ENCODE measurements at regions not wholly inside any gene's neighbourhood (a gene's known extent, or its start where the extent isn't known, plus 50 kb on each side); places are given as distances from the start of the nearest gene placed in this dataset.

GRCh38 chr6:92315312-92315711 lies 1104.0 kb downstream of the EPHA7 start:
- Histone ChIP-seq H4K20me1 (ENCODE audit: insufficient read depth) (no peaks in the 10 kb centered on the region), H3K27me3 (ENCODE audit: insufficient read depth, low read depth, low read length) (no peaks in the 10 kb centered on the region), H3K9me3 (ENCODE audit: low read length) (no peaks in the 10 kb centered on the region), H3K79me2 (replicated peaks; ENCODE audit: insufficient read depth, low read length) (no peaks in the 10 kb centered on the region), H3K36me3 (ENCODE audit: insufficient read depth, low read length) (no peaks in the 10 kb centered on the region), H3K9me2 (ENCODE audit: insufficient read depth, low read length) (no peaks in the 10 kb centered on the region), H3F3A (ENCODE audit: insufficient read depth, low read length, poor library complexity, severe bottlenecking) (no peaks in the 10 kb centered on the region), H3K4me2 (ENCODE audit: low read length) (no peak overlapping the region), H2AFZ (ENCODE audit: low read depth, low read length) (no peak overlapping the region), H3K27ac (ENCODE audit: low read length) (no peak overlapping the region), H3K4me3 (ENCODE audit: low read length) (no peak overlapping the region), H3K9ac (ENCODE audit: low read length) (no peak overlapping the region)
- TF ChIP-seq RAD21 (conservative IDR thresholded peaks at IDR 0.05) (no peak), REST (IDR thresholded peaks at IDR 0.05; ENCODE audit: borderline replicate concordance) (no peak), POLR2AphosphoS5 (IDR thresholded peaks at IDR 0.05) (no peak), MXI1 (conservative IDR thresholded peaks at IDR 0.05; ENCODE audit: poor library complexity, severe bottlenecking) (no peak), EP300 (conservative IDR thresholded peaks at IDR 0.05; ENCODE audit: poor library complexity, severe bottlenecking) (no peak), TAF1 (IDR thresholded peaks at IDR 0.05; ENCODE audit: low read depth) (no peak), EZH2 (IDR thresholded peaks at IDR 0.05; ENCODE audit: borderline replicate concordance, insufficient read depth, low read length, poor library complexity, severe bottlenecking) (no peak), SMC3 (conservative IDR thresholded peaks at IDR 0.05; ENCODE audit: poor library complexity) (no peak)
- TF ChIP-seq, protein P1, sequence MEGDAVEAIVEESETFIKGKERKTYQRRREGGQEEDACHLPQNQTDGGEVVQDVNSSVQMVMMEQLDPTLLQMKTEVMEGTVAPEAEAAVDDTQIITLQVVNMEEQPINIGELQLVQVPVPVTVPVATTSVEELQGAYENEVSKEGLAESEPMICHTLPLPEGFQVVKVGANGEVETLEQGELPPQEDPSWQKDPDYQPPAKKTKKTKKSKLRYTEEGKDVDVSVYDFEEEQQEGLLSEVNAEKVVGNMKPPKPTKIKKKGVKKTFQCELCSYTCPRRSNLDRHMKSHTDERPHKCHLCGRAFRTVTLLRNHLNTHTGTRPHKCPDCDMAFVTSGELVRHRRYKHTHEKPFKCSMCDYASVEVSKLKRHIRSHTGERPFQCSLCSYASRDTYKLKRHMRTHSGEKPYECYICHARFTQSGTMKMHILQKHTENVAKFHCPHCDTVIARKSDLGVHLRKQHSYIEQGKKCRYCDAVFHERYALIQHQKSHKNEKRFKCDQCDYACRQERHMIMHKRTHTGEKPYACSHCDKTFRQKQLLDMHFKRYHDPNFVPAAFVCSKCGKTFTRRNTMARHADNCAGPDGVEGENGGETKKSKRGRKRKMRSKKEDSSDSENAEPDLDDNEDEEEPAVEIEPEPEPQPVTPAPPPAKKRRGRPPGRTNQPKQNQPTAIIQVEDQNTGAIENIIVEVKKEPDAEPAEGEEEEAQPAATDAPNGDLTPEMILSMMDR (IDR thresholded peaks at IDR 0.05; ENCODE audit: poor library complexity, severe bottlenecking) = no peak

- H3K9me2 ChIP-seq (ENCODE audit: insufficient read depth, low read length) = no peaks in the 10 kb centered on the region
- H2AFZ ChIP-seq (ENCODE audit: low read depth, low read length) = no peak overlapping the region
- no peak overlapping the region for H3K4me3 ChIP-seq (ENCODE audit: low read length)
- H3K79me2 ChIP-seq (replicated peaks; ENCODE audit: insufficient read depth, low read length) = no peaks in the 10 kb centered on the region
- H3K9ac ChIP-seq (ENCODE audit: low read length) = no peak overlapping the region
- TF ChIP-seq EP300 (conservative IDR thresholded peaks at IDR 0.05; ENCODE audit: poor library complexity, severe bottlenecking) (no peak), EZH2 (IDR thresholded peaks at IDR 0.05; ENCODE audit: borderline replicate concordance, insufficient read depth, low read length, poor library complexity, severe bottlenecking) (no peak), SMC3 (conservative IDR thresholded peaks at IDR 0.05; ENCODE audit: poor library complexity) (no peak), TAF1 (IDR thresholded peaks at IDR 0.05; ENCODE audit: low read depth) (no peak), REST (IDR thresholded peaks at IDR 0.05; ENCODE audit: borderline replicate concordance) (no peak), RAD21 (conservative IDR thresholded peaks at IDR 0.05) (no peak), MXI1 (conservative IDR thresholded peaks at IDR 0.05; ENCODE audit: poor library complexity, severe bottlenecking) (no peak), POLR2AphosphoS5 (IDR thresholded peaks at IDR 0.05) (no peak)
- TF ChIP-seq, protein P1 (IDR thresholded peaks at IDR 0.05; ENCODE audit: poor library complexity, severe bottlenecking) = no peak
- H3K9me3 ChIP-seq (ENCODE audit: low read length) = no peaks in the 10 kb centered on the region
- H3K27me3 ChIP-seq (ENCODE audit: insufficient read depth, low read depth, low read length) = no peaks in the 10 kb centered on the region
- no peaks in the 10 kb centered on the region for H3F3A ChIP-seq (ENCODE audit: insufficient read depth, low read length, poor library complexity, severe bottlenecking)
- no peak overlapping the region for H3K27ac ChIP-seq (ENCODE audit: low read length)
- no peak overlapping the region for H3K4me2 ChIP-seq (ENCODE audit: low read length)
- H4K20me1 ChIP-seq (ENCODE audit: insufficient read depth) = no peaks in the 10 kb centered on the region
- no peaks in the 10 kb centered on the region for H3K36me3 ChIP-seq (ENCODE audit: insufficient read depth, low read length)
These were observed 1122.3 kb downstream of the EPHA7 start for GRCh38 chr6:92297101-92297500.
